ENCODE measurements at regions not wholly inside any gene's neighbourhood (a gene's known extent, or its start where the extent isn't known, plus 50 kb on each side); places are given as distances from the start of the nearest gene placed in this dataset.
A peak's percentile ranks its signal among the peaks of the same experiment; 100 is the strongest.

DNA sequence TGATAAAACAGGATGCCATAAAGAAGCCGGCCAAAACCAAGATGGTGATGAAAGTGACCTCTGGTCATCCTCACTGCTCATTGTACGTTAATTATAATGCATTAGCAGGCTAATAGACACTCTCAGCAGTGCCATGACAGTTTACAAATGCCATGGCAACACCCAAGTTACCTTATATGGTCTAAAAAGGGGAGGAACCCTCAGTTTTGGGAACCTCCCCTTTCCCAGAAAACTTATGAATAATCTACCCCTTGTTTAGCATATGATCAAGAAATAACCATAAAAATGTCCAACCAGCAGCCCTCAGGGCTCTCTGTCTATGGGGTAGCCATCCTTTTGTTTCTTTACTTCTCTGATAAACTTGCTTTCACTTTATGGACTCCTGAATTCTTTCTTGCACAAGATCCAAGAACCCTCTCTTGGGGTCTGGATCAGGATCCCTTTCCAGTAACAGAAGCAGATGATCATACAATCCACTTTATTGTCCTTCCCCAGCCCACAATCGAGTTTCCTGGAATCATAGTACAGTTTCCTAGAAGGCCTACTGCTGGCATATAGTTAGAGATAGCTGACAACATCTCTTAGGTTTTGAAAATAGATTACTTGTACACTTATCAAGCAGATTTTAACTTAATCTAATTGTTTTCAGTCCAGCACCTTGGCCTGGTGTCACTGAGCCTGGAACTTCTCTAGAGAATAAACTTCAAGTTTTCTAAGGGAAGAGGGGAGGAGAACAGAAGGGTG lies 266.7 kb upstream of the HMGA2 start:
- DNase-seq (ENCODE audit: extremely low spot score) = no peak
- Histone ChIP-seq H3K4me1 (peaks cover 0 to 6% (median 2%) of the 10 kb centered on the region in 4 donors), H3K4me3 (no peak overlapping the region), H3K9me3 (no peaks in the 10 kb centered on the region), H3K27ac (replicated peaks in 1 of 4) (no peak overlapping the region), H3K27me3 (no peaks in the 10 kb centered on the region), H3K36me3 (no peaks in the 10 kb centered on the region)
- intact Hi-C loops (cut with DNase I) = loop anchor here (2.0 kb wide), 1 partner anchor 529 kb away; no protein-coding TSS in a partner anchor
- TF ChIP-seq EP300 (IDR thresholded peaks at IDR 0.05) = no peak
- TF ChIP-seq, protein P1, sequence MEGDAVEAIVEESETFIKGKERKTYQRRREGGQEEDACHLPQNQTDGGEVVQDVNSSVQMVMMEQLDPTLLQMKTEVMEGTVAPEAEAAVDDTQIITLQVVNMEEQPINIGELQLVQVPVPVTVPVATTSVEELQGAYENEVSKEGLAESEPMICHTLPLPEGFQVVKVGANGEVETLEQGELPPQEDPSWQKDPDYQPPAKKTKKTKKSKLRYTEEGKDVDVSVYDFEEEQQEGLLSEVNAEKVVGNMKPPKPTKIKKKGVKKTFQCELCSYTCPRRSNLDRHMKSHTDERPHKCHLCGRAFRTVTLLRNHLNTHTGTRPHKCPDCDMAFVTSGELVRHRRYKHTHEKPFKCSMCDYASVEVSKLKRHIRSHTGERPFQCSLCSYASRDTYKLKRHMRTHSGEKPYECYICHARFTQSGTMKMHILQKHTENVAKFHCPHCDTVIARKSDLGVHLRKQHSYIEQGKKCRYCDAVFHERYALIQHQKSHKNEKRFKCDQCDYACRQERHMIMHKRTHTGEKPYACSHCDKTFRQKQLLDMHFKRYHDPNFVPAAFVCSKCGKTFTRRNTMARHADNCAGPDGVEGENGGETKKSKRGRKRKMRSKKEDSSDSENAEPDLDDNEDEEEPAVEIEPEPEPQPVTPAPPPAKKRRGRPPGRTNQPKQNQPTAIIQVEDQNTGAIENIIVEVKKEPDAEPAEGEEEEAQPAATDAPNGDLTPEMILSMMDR (IDR thresholded peaks at IDR 0.05) = no peak
- WGBS = 71% methylated on average over 3 of the region's 3 CpGs

DNA sequence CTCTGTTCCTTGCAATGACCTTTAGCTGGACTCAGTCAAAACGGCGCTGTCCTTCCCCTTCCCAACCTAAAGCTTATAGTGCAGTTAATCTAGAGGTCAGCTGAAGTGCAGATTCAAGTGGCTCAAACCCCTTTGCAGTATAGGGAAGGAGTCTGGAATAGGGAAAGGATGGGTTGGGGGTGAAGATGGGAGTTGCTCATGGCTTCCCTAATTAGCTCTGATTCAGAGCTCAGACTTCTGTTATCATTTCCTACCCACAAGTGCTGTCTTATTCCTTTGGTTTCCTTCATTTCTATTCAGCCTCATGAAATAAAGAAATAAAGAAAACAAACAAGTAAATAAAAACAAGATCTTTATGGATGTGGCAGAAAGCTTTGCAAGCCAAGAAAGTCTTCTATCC lies 264.0 kb upstream of the HMGA2 start:
- Histone ChIP-seq H3K27me3 (no peaks in the 10 kb centered on the region), H3K27ac (replicated peaks in 1 of 4) (no peak overlapping the region), H3K9me3 (no peaks in the 10 kb centered on the region), H3K4me3 (no peak overlapping the region), H3K4me1 (peaks cover 0 to 6% (median 2%) of the 10 kb centered on the region in 4 donors), H3K36me3 (no peaks in the 10 kb centered on the region)
- 90% methylated on average over 2 of the region's 2 CpGs for WGBS
- intact Hi-C loops (cut with DNase I) = no loop called here
- peak; percentile 82 for DNase-seq (ENCODE audit: extremely low spot score)
- no peak for TF ChIP-seq POLR2A (IDR thresholded peaks at IDR 0.05; ENCODE audit: low read depth)
- TF ChIP-seq, protein P1 (IDR thresholded peaks at IDR 0.05) = no peak
- TF ChIP-seq EP300 (IDR thresholded peaks at IDR 0.05) = no peak
- no peak for TF ChIP-seq POLR2AphosphoS5 (IDR thresholded peaks at IDR 0.05)

GRCh38 chr12:65561798-65562382 lies 262.4 kb upstream of the HMGA2 start:
- intact Hi-C loops (cut with DNase I) = no loop called here
- H3K27ac ChIP-seq (replicated peaks in 1 of 4) = no peak overlapping the region
- H3K4me3 ChIP-seq = no peak overlapping the region
- H3K27me3 ChIP-seq = no peaks in the 10 kb centered on the region
- no peaks in the 10 kb centered on the region for H3K9me3 ChIP-seq
- peaks cover 0 to 2% (median under 1%) of the 10 kb centered on the region in 4 donors for H3K4me1 ChIP-seq
- no peaks in the 10 kb centered on the region for H3K36me3 ChIP-seq
- peak; percentile 14 for DNase-seq (ENCODE audit: extremely low spot score)
- TF ChIP-seq, protein P1 (IDR thresholded peaks at IDR 0.05) = no peak
- no peak for TF ChIP-seq POLR2A (IDR thresholded peaks at IDR 0.05; ENCODE audit: low read depth)
- no peak for TF ChIP-seq POLR2AphosphoS5 (IDR thresholded peaks at IDR 0.05)
- TF ChIP-seq EP300 (IDR thresholded peaks at IDR 0.05) = no peak
- WGBS = 89% methylated on average over 8 of the region's 8 CpGs

- intact Hi-C loops (cut with DNase I) = no loop called here
- peak; percentile 75 for DNase-seq (ENCODE audit: extremely low spot score)
Observed at GRCh38 chr12:65565601-65566560, 258.4 kb upstream of the HMGA2 start.

More at GRCh38 chr12:65565601-65566560, 258.4 kb upstream of the HMGA2 start:
- TF ChIP-seq EP300 (IDR thresholded peaks at IDR 0.05) = no peak
- TF ChIP-seq, protein P1 (IDR thresholded peaks at IDR 0.05) = no peak
- TF ChIP-seq POLR2A (IDR thresholded peaks at IDR 0.05; ENCODE audit: low read depth) = no peak
- no peak for TF ChIP-seq POLR2AphosphoS5 (IDR thresholded peaks at IDR 0.05)
- Histone ChIP-seq H3K27me3 (no peaks in the 10 kb centered on the region), H3K4me1 (no peaks in the 10 kb centered on the region), H3K27ac (replicated peaks in 1 of 4) (no peak overlapping the region), H3K36me3 (no peaks in the 10 kb centered on the region), H3K4me3 (no peak overlapping the region), H3K9me3 (no peaks in the 10 kb centered on the region)
- 71% methylated on average over 11 of the region's 11 CpGs for WGBS
